IPS-15b (cell line): ENCODE measurements at regions not wholly inside any gene's neighbourhood (a gene's known extent, or its start where the extent isn't known, plus 50 kb on each side); places are given as distances from the start of the nearest gene placed in this dataset.
"Not testable (repeated sequence)": the region's sequence is repeated elsewhere in the genome, so short reads cannot be mapped to it uniquely, and the experiment has no call there.

ENCODE experiments used
- H3K27me3 ChIP-seq: one replicate; pipeline ENCODE4 v1.6.1; 2013; ENCODE audit warnings: low read length; ENCODE audit not compliant: control insufficient read depth, insufficient read depth
- H3K36me3 ChIP-seq: one replicate; pipeline ENCODE4 v1.6.1; 2013; ENCODE audit warnings: low read length; ENCODE audit not compliant: control insufficient read depth, insufficient read depth
- H3K4me1 ChIP-seq: one replicate; pipeline ENCODE4 v1.6.1; 2013; ENCODE audit warnings: mild to moderate bottlenecking, low read length; ENCODE audit not compliant: control insufficient read depth, insufficient read depth
- H3K4me3 ChIP-seq: one replicate; pipeline ENCODE4 v1.5.1; 2013; ENCODE audit warnings: low read depth, low read length
- H3K9ac ChIP-seq: one replicate; pipeline ENCODE4 v1.6.1; 2013; ENCODE audit warnings: low read depth, mild to moderate bottlenecking, low read length
- H3K9me3 ChIP-seq: one replicate; pipeline ENCODE4 v1.6.1; 2013; ENCODE audit warnings: mild to moderate bottlenecking, low read length; ENCODE audit not compliant: control insufficient read depth, insufficient read depth

- H3K27me3 ChIP-seq, result no peaks in the 10 kb centered on the region
- H3K9ac ChIP-seq, result no peak overlapping the region
- no peaks in the 10 kb centered on the region for H3K4me1 ChIP-seq
- no peaks in the 10 kb centered on the region for H3K9me3 ChIP-seq
- H3K4me3 ChIP-seq, result no peak overlapping the region
- no peaks in the 10 kb centered on the region for H3K36me3 ChIP-seq
Measured at GRCh38 chr9:33623658-33624586, 99.9 kb downstream of the ANKRD18B start.

GRCh38 chr9:33628318-33628717 is 104.3 kb downstream of the ANKRD18B start:
- not testable (repeated sequence) for H3K9me3 ChIP-seq, H3K36me3 ChIP-seq, H3K27me3 ChIP-seq, H3K4me3 ChIP-seq, H3K4me1 ChIP-seq, H3K9ac ChIP-seq

- Histone ChIP-seq H3K9me3 (no peaks in the 10 kb centered on the region), H3K36me3 (no peaks in the 10 kb centered on the region), H3K9ac (no peak overlapping the region), H3K4me3 (no peak overlapping the region), H3K27me3 (no peaks in the 10 kb centered on the region), H3K4me1 (no peaks in the 10 kb centered on the region)
Measured at GRCh38 chr9:33628865-33629410, 104.9 kb downstream of the ANKRD18B start.

- Histone ChIP-seq H3K4me1 (no peaks in the 10 kb centered on the region), H3K27me3 (no peaks in the 10 kb centered on the region), H3K36me3 (no peaks in the 10 kb centered on the region), H3K9ac (no peak overlapping the region), H3K4me3 (no peak overlapping the region), H3K9me3 (no peaks in the 10 kb centered on the region)
Measured at GRCh38 chr9:33633636-33634035, 109.6 kb downstream of the ANKRD18B start.

- no peaks in the 10 kb centered on the region for H3K9me3 ChIP-seq
- no peaks in the 10 kb centered on the region for H3K4me1 ChIP-seq
- H3K9ac ChIP-seq, result no peak overlapping the region
- no peaks in the 10 kb centered on the region for H3K27me3 ChIP-seq
- H3K36me3 ChIP-seq, result no peaks in the 10 kb centered on the region
- H3K4me3 ChIP-seq, result no peak overlapping the region
Measured at GRCh38 chr9:33637881-33638280, 113.8 kb downstream of the ANKRD18B start.

- Histone ChIP-seq H3K27me3 (no peaks in the 10 kb centered on the region), H3K9me3 (no peaks in the 10 kb centered on the region), H3K36me3 (no peaks in the 10 kb centered on the region), H3K4me1 (no peaks in the 10 kb centered on the region), H3K9ac (no peak overlapping the region), H3K4me3 (no peak overlapping the region)
Measured at GRCh38 chr9:33638391-33638915, 114.4 kb downstream of the ANKRD18B start.

- Histone ChIP-seq H3K27me3 (peaks cover 4% of the 10 kb centered on the region), H3K4me3 (no peak overlapping the region), H3K9ac (no peak overlapping the region), H3K36me3 (no peaks in the 10 kb centered on the region), H3K4me1 (no peaks in the 10 kb centered on the region), H3K9me3 (no peaks in the 10 kb centered on the region)
Measured at GRCh38 chr9:33645706-33646105, 121.7 kb downstream of the ANKRD18B start.

- Histone ChIP-seq H3K4me3 (no peak overlapping the region), H3K9ac (no peak overlapping the region), H3K4me1 (no peaks in the 10 kb centered on the region), H3K27me3 (peaks cover 4% of the 10 kb centered on the region), H3K9me3 (no peaks in the 10 kb centered on the region), H3K36me3 (no peaks in the 10 kb centered on the region)
Measured at GRCh38 chr9:33649463-33649862, 125.4 kb downstream of the ANKRD18B start.

- no peaks in the 10 kb centered on the region for H3K4me1 ChIP-seq
- H3K27me3 ChIP-seq, result peaks cover 4% of the 10 kb centered on the region
- H3K9ac ChIP-seq, result no peak overlapping the region
- no peaks in the 10 kb centered on the region for H3K9me3 ChIP-seq
- H3K4me3 ChIP-seq, result no peak overlapping the region
- no peaks in the 10 kb centered on the region for H3K36me3 ChIP-seq
Measured at GRCh38 chr9:33651125-33651524, 127.1 kb downstream of the ANKRD18B start.

- no peak overlapping the region for H3K9ac ChIP-seq
- no peaks in the 10 kb centered on the region for H3K4me1 ChIP-seq
- H3K9me3 ChIP-seq, result no peaks in the 10 kb centered on the region
- H3K4me3 ChIP-seq, result no peak overlapping the region
- H3K36me3 ChIP-seq, result no peaks in the 10 kb centered on the region
- peaks cover 5% of the 10 kb centered on the region for H3K27me3 ChIP-seq
Measured at GRCh38 chr9:33659921-33660320, 135.4 kb upstream of the PRSS3 start.

GRCh38 chr9:33660772-33661171 is 134.6 kb upstream of the PRSS3 start:
- Histone ChIP-seq H3K36me3 (no peaks in the 10 kb centered on the region), H3K27me3 (peaks cover 5% of the 10 kb centered on the region), H3K9me3 (no peaks in the 10 kb centered on the region), H3K4me1 (no peaks in the 10 kb centered on the region), H3K4me3 (no peak overlapping the region), H3K9ac (no peak overlapping the region)

GRCh38 chr9:33661176-33661575 is 134.2 kb upstream of the PRSS3 start:
- H3K36me3 ChIP-seq, result no peaks in the 10 kb centered on the region
- H3K27me3 ChIP-seq, result peaks cover 5% of the 10 kb centered on the region
- H3K4me1 ChIP-seq, result no peaks in the 10 kb centered on the region
- H3K9me3 ChIP-seq, result no peaks in the 10 kb centered on the region
- H3K9ac ChIP-seq, result no peak overlapping the region
- H3K4me3 ChIP-seq, result no peak overlapping the region
